Naive thymus-derived CD4-positive, alpha-beta T cell (primary cell): ENCODE measurements at regions not wholly inside any gene's neighbourhood (a gene's known extent, or its start where the extent isn't known, plus 50 kb on each side); places are given as distances from the start of the nearest gene placed in this dataset.
A peak's percentile ranks its signal among the peaks of the same experiment; 100 is the strongest.

Experiments
- ATAC-seq: fragments of 150-1000 bp; cut with Tn5 transposase; 2 replicates; pipeline ENCODE4 v1.10.0; 2021; ENCODE audit warnings: mild to moderate bottlenecking, moderate library complexity
- CTCF ChIA-PET: fragments of 350-600 bp; sonication (Branson Sonifier 250); formaldehyde crosslinking; loops from one replicate; lab custom pipeline; 2021; ENCODE audit warnings: antibody characterized with exemption; lab: Charles Lee
- POLR2A ChIA-PET: fragments of 350-600 bp; sonication (Branson Sonifier 250); formaldehyde crosslinking; loops from one replicate; lab custom pipeline; 2021; ENCODE audit warnings: antibody characterized with exemption, inconsistent platforms; lab: Charles Lee
- DNase-seq, 9 donors: peaks; one replicate each; pipeline versions ENCODE4 v3.0.0 to v3.0.0-alpha.2; 2020 to 2022; ENCODE audit warnings: mixed read lengths in 1 of 9
- H3K27ac ChIP-seq: one replicate; pipeline ENCODE4 v1.7.0; 2013; ENCODE audit warnings: mild to moderate bottlenecking, low read depth, low read length, moderate library complexity
- H3K27me3 ChIP-seq, 2 donors: one replicate each; pipeline ENCODE4 v1.7.0; 2013; ENCODE audit warnings: low read length in 2 of 2, mild to moderate bottlenecking in 2 of 2, moderate library complexity in 2 of 2; ENCODE audit not compliant: control insufficient read depth in 2 of 2, insufficient read depth in 2 of 2
- H3K36me3 ChIP-seq, 3 experiments: 1 replicate in 2 of 3; 2 replicates in 1 of 3; pipeline ENCODE4 v1.7.0; 2013; ENCODE audit warnings: low read length in 3 of 3, mild to moderate bottlenecking in 3 of 3, moderate library complexity in 1 of 3; ENCODE audit not compliant: insufficient read depth in 3 of 3, control insufficient read depth in 2 of 3
- H3K4me1 ChIP-seq, 2 donors: one replicate each; pipeline ENCODE4 v1.7.0; 2013; ENCODE audit warnings: low read length in 2 of 2, mild to moderate bottlenecking in 2 of 2, moderate library complexity in 1 of 2; ENCODE audit not compliant: control insufficient read depth in 2 of 2, insufficient read depth in 2 of 2
- H3K4me3 ChIP-seq: 2 replicates; pipeline ENCODE4 v1.7.0; 2013; ENCODE audit warnings: mild to moderate bottlenecking, low read length
- H3K9me3 ChIP-seq, 3 experiments: 1 replicate in 2 of 3; 2 replicates in 1 of 3; pipeline ENCODE4 v1.7.0; 2013; ENCODE audit warnings: low read length in 3 of 3; ENCODE audit not compliant: control insufficient read depth in 2 of 3
- H3K27ac Mint-ChIP-seq, 9 donors: one replicate each; pipeline ENCODE4 v1.8.0; 2020 to 2022; ENCODE audit warnings: mixed read lengths in 9 of 9, mild to moderate bottlenecking in 8 of 9, moderate library complexity in 5 of 9, inconsistent platforms in 2 of 9
- H3K27me3 Mint-ChIP-seq, 5 donors: one replicate each; pipeline ENCODE4 v1.8.0; 2021 to 2022; ENCODE audit warnings: mixed read lengths in 5 of 5, mild to moderate bottlenecking in 1 of 5
- H3K36me3 Mint-ChIP-seq, 5 donors: one replicate each; pipeline ENCODE4 v1.8.0; 2020 to 2022; ENCODE audit warnings: mixed read lengths in 5 of 5, mild to moderate bottlenecking in 3 of 5, inconsistent platforms in 1 of 5
- H3K4me1 Mint-ChIP-seq, 7 donors: one replicate each; pipeline ENCODE4 v1.8.0; 2020 to 2022; ENCODE audit warnings: mixed read lengths in 7 of 7, mild to moderate bottlenecking in 3 of 7, inconsistent platforms in 1 of 7
- H3K4me3 Mint-ChIP-seq, 10 donors: one replicate each; pipeline ENCODE4 v1.8.0; 2020 to 2022; ENCODE audit warnings: mild to moderate bottlenecking in 10 of 10, mixed read lengths in 10 of 10, moderate library complexity in 6 of 10, inconsistent platforms in 2 of 10
- H3K9me3 Mint-ChIP-seq, 11 donors: one replicate each; pipeline ENCODE4 v1.8.0; 2020 to 2022; ENCODE audit warnings: mixed read lengths in 11 of 11, mild to moderate bottlenecking in 4 of 11, inconsistent platforms in 1 of 11, moderate library complexity in 1 of 11
- intact Hi-C, 2 donors: fragments of 100-400 bp; cut with micrococcal nuclease; formaldehyde crosslinking; loops; one replicate each; pipeline ENCODE4 v1.15.1; 2023

- no peaks in the 10 kb centered on the region for H3K36me3 Mint-ChIP-seq
- peaks cover 7 to 30% (median 22%) of the 10 kb centered on the region in 7 donors for H3K4me1 Mint-ChIP-seq
- ChIA-PET CTCF (interaction anchor here (1.1 kb wide), 1 partner anchor 12 kb away, joined by 4 read pairs; no protein-coding TSS in a partner anchor), POLR2A (interaction anchor here (5.5 kb wide), 1 partner anchor 12 kb away, joined by 43 read pairs; no protein-coding TSS in a partner anchor)
- peaks cover 0 to 2% (median 0%) of the 10 kb centered on the region in 11 donors for H3K9me3 Mint-ChIP-seq
- peaks cover 0 to 4% (median 0%) of the 10 kb centered on the region in 5 donors for H3K27me3 Mint-ChIP-seq
- H3K4me3 ChIP-seq: no peak overlapping the region
- H3K27ac ChIP-seq: no peak overlapping the region
- H3K4me1 ChIP-seq: peaks cover 0 to 13% of the 10 kb centered on the region in 2 donors
- no peaks in the 10 kb centered on the region for H3K27me3 ChIP-seq
- H3K9me3 ChIP-seq: no peaks in the 10 kb centered on the region
- no peaks in the 10 kb centered on the region for H3K36me3 ChIP-seq
- ATAC-seq (no peak), DNase-seq (no peak)
- H3K4me3 Mint-ChIP-seq: no peak overlapping the region
- intact Hi-C loops: no loop called here
- H3K27ac Mint-ChIP-seq: peak overlapping the region in 3 of 9 donors; percentile 3 to 63 (median 16)
These were observed 73.3 kb upstream of the CACNA1E start for GRCh38 chr1:181409981-181410380.

GRCh38 chr1:181412746-181413145 lies 70.6 kb upstream of the CACNA1E start:
- ATAC-seq (no peak), DNase-seq (no peak)
- Mint-ChIP-seq H3K4me1 (peaks cover 0 to 13% (median 9%) of the 10 kb centered on the region in 7 donors), H3K27me3 (peaks cover 0 to 4% (median 0%) of the 10 kb centered on the region in 5 donors), H3K27ac (no peak overlapping the region), H3K36me3 (peaks cover 0 to 3% (median 0%) of the 10 kb centered on the region in 5 donors), H3K9me3 (peaks cover 0 to 6% (median 0%) of the 10 kb centered on the region in 11 donors), H3K4me3 (no peak overlapping the region)
- intact Hi-C loops: no loop called here
- no peaks in the 10 kb centered on the region for H3K36me3 ChIP-seq
- H3K27me3 ChIP-seq: no peaks in the 10 kb centered on the region
- no peak overlapping the region for H3K4me3 ChIP-seq
- POLR2A ChIA-PET: interaction anchor here (0.6 kb wide), 1 partner anchor 742 kb away, joined by 3 read pairs; no protein-coding TSS in a partner anchor
- CTCF ChIA-PET: interaction anchor here (0.6 to 1.2 kb wide), 2 partner anchors 12 to 226 kb away, joined by 4 to 6 read pairs; no protein-coding TSS in a partner anchor
- H3K9me3 ChIP-seq: no peaks in the 10 kb centered on the region
- peaks cover 0 to 4% of the 10 kb centered on the region in 2 donors for H3K4me1 ChIP-seq
- H3K27ac ChIP-seq: no peak overlapping the region

GRCh38 chr1:181413195-181413815 lies 70.0 kb upstream of the CACNA1E start:
- H3K27ac Mint-ChIP-seq: no peak overlapping the region
- intact Hi-C loops: no loop called here
- ChIA-PET CTCF (interaction anchor here (1.2 kb wide), 1 partner anchor 12 kb away, joined by 4 read pairs; no protein-coding TSS in a partner anchor), POLR2A (interaction anchor here (0.6 kb wide), 1 partner anchor 743 kb away, joined by 3 read pairs; no protein-coding TSS in a partner anchor)
- H3K4me1 Mint-ChIP-seq: peaks cover 0 to 7% (median 4%) of the 10 kb centered on the region in 7 donors
- H3K36me3 Mint-ChIP-seq: peaks cover 0 to 3% (median 0%) of the 10 kb centered on the region in 5 donors
- ATAC-seq: no peak
- H3K27ac ChIP-seq: no peak overlapping the region
- H3K4me1 ChIP-seq: no peaks in the 10 kb centered on the region
- peaks cover 0 to 4% (median 0%) of the 10 kb centered on the region in 5 donors for H3K27me3 Mint-ChIP-seq
- DNase-seq: no peak
- no peaks in the 10 kb centered on the region for H3K9me3 ChIP-seq
- H3K4me3 Mint-ChIP-seq: no peak overlapping the region
- H3K4me3 ChIP-seq: no peak overlapping the region
- H3K36me3 ChIP-seq: no peaks in the 10 kb centered on the region
- peaks cover 0 to 6% (median 0%) of the 10 kb centered on the region in 11 donors for H3K9me3 Mint-ChIP-seq
- no peaks in the 10 kb centered on the region for H3K27me3 ChIP-seq

- Mint-ChIP-seq H3K9me3 (peaks cover 0 to 6% (median 0%) of the 10 kb centered on the region in 11 donors), H3K4me3 (no peak overlapping the region), H3K4me1 (peaks cover 0 to 3% (median 0%) of the 10 kb centered on the region in 7 donors), H3K27ac (peak overlapping the region in 1 of 9 donors; percentile 10), H3K36me3 (peaks cover 0 to 3% (median 0%) of the 10 kb centered on the region in 5 donors), H3K27me3 (peaks cover 0 to 4% (median 0%) of the 10 kb centered on the region in 5 donors)
- DNase-seq: no peak
- Histone ChIP-seq H3K4me1 (no peaks in the 10 kb centered on the region), H3K9me3 (no peaks in the 10 kb centered on the region), H3K27me3 (no peaks in the 10 kb centered on the region), H3K27ac (no peak overlapping the region), H3K4me3 (no peak overlapping the region), H3K36me3 (no peaks in the 10 kb centered on the region)
- CTCF ChIA-PET: no interaction called here
- no peak for ATAC-seq
- intact Hi-C loops: no loop called here
- POLR2A ChIA-PET: no interaction called here
These were observed 69.5 kb upstream of the CACNA1E start for GRCh38 chr1:181413836-181414235.

DNA sequence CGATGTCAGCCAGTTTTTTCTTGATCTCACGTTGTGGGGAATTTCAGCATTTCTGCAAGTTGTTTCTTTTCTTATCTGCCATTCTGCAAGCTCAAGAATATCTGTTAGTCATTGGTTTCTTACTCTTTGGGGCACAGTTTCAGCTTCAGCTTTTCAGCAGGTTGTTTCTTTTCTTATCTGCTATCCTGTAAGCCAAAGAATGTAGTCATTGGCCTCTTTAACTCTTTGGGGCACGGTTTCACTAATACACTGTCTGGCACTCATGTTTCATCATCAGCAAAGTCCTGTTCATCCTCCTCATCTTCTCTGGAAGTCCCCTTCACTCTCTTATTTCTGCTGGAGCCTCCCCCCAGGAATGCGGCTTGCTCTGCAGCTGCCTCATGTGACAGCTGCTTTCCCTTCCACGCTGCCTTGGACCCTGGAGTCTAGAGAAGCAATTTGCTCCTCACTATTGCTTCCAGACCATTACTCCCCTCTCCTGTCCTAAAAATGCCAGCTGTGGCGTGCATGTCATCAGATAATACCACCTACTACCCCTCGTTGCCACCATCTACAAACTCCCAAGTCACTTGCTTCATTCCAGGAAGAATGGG lies 67.0 kb upstream of the CACNA1E start:
- H3K4me1 ChIP-seq: no peaks in the 10 kb centered on the region
- Mint-ChIP-seq H3K4me3 (no peak overlapping the region), H3K4me1 (peaks cover 0 to 3% (median 0%) of the 10 kb centered on the region in 7 donors), H3K9me3 (peaks cover 0 to 6% (median 0%) of the 10 kb centered on the region in 11 donors), H3K36me3 (peaks cover 0 to 3% (median 0%) of the 10 kb centered on the region in 5 donors), H3K27me3 (no peaks in the 10 kb centered on the region), H3K27ac (no peak overlapping the region)
- no peak overlapping the region for H3K4me3 ChIP-seq
- DNase-seq (no peak), ATAC-seq (no peak)
- H3K27me3 ChIP-seq: no peaks in the 10 kb centered on the region
- intact Hi-C loops: no loop called here
- no peaks in the 10 kb centered on the region for H3K36me3 ChIP-seq
- ChIA-PET POLR2A (no interaction called here), CTCF (no interaction called here)
- no peak overlapping the region for H3K27ac ChIP-seq
- H3K9me3 ChIP-seq: no peaks in the 10 kb centered on the region

DNA sequence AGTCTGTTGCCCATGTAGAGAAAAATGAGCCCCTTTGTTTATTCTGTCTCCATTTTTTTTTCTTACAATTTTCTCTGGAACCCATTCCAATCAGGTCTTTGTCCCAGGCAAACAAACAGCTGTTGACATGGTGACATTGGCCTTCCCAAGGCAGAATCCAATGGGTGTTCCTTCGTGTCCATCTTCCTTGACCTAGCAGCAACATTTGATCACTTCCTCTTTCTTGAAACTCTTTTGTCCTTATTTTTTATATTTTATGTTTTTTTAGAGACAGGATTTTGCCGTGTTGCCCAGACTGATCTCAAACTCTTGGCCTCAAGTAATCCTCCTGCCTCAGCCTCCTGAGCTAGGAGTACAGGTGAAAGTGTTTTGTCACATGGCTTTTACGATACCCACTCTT lies 65.4 kb upstream of the CACNA1E start:
- Mint-ChIP-seq H3K27ac (no peak overlapping the region), H3K9me3 (peaks cover 0 to 6% (median 0%) of the 10 kb centered on the region in 11 donors), H3K4me1 (no peaks in the 10 kb centered on the region), H3K4me3 (no peak overlapping the region), H3K36me3 (peaks cover 0 to 3% (median 0%) of the 10 kb centered on the region in 5 donors), H3K27me3 (no peaks in the 10 kb centered on the region)
- no peak for DNase-seq
- H3K36me3 ChIP-seq: no peaks in the 10 kb centered on the region
- no peak overlapping the region for H3K4me3 ChIP-seq
- intact Hi-C loops: no loop called here
- no peak for ATAC-seq
- no peaks in the 10 kb centered on the region for H3K4me1 ChIP-seq
- no peak overlapping the region for H3K27ac ChIP-seq
- H3K9me3 ChIP-seq: no peaks in the 10 kb centered on the region
- ChIA-PET POLR2A (no interaction called here), CTCF (interaction anchor here (1.4 to 3.1 kb wide), 2 partner anchors 225 to 229 kb away, joined by 3 to 13 read pairs; no protein-coding TSS in a partner anchor)
- no peaks in the 10 kb centered on the region for H3K27me3 ChIP-seq
